OCI-LY1 (cell line): ENCODE measurements at regions not wholly inside any gene's neighbourhood (a gene's known extent, or its start where the extent isn't known, plus 50 kb on each side); places are given as distances from the start of the nearest gene placed in this dataset.

ENCODE experiments used
- H2AFZ ChIP-seq: fragments of 200-600 bp; sonication (generic), shearing (Covaris generic); 2 replicates; pipeline ENCODE4 v1.6.0; 2014; ENCODE audit warnings: antibody characterized with exemption, mild to moderate bottlenecking, low read length
- H3F3A ChIP-seq: fragments of 200-600 bp; sonication (generic), shearing (Covaris generic); 2 replicates; pipeline ENCODE4 v1.6.0; 2014; ENCODE audit warnings: mild to moderate bottlenecking, antibody characterized with exemption, low read length, moderate library complexity; ENCODE audit not compliant: insufficient read depth
- H3K27ac ChIP-seq: fragments of 200-600 bp; sonication (generic); 2 replicates; pipeline ENCODE4 v1.5.1; 2014; ENCODE audit warnings: low read length, mixed run types, mild to moderate bottlenecking, low read depth; ENCODE audit not compliant: poor library complexity, severe bottlenecking
- H3K27me3 ChIP-seq: fragments of 200-600 bp; sonication (generic); 2 replicates; pipeline ENCODE4 v1.6.0; 2014; ENCODE audit warnings: antibody characterized with exemption, mild to moderate bottlenecking, low read length, moderate library complexity; ENCODE audit not compliant: insufficient read depth
- H3K36me3 ChIP-seq: fragments of 200-600 bp; sonication (generic); 2 replicates; pipeline ENCODE4 v1.6.1; 2014; ENCODE audit warnings: mild to moderate bottlenecking, antibody characterized with exemption, low read length, moderate library complexity, mixed read lengths; ENCODE audit not compliant: insufficient read depth
- H3K4me1 ChIP-seq: fragments of 200-600 bp; sonication (generic); 2 replicates; pipeline ENCODE4 v1.5.1; 2014; ENCODE audit warnings: mild to moderate bottlenecking, low read length, moderate library complexity; ENCODE audit not compliant: insufficient read depth, severe bottlenecking
- H3K4me2 ChIP-seq: fragments of 200-600 bp; sonication (generic), shearing (Covaris generic); 2 replicates; pipeline ENCODE4 v1.6.1; 2014; ENCODE audit warnings: low read length
- H3K4me3 ChIP-seq: fragments of 200-600 bp; sonication (generic); 2 replicates; pipeline ENCODE4 v1.5.1; 2014; ENCODE audit warnings: low read length, low read depth, mild to moderate bottlenecking, mixed read lengths; ENCODE audit not compliant: poor library complexity, severe bottlenecking
- H3K79me2 ChIP-seq: fragments of 200-600 bp; shearing (Covaris generic); 2 replicates; pipeline ENCODE4 v1.6.1; 2016; ENCODE audit warnings: mixed run types, low read length, mixed read lengths; ENCODE audit not compliant: insufficient read depth
- H3K9ac ChIP-seq: fragments of 200-600 bp; sonication (generic), shearing (Covaris generic); 2 replicates; pipeline ENCODE4 v1.6.1; 2014; ENCODE audit warnings: mild to moderate bottlenecking, low read length, mixed read lengths
- H3K9me2 ChIP-seq: fragments of 200-600 bp; sonication (generic), shearing (Covaris generic); 2 replicates; pipeline ENCODE4 v1.6.1; 2014; ENCODE audit warnings: low read depth, mild to moderate bottlenecking, low read length, mixed read lengths
- H3K9me3 ChIP-seq: fragments of 200-600 bp; shearing (Covaris generic); 2 replicates; pipeline ENCODE4 v1.6.1; 2014; ENCODE audit warnings: low read length, mixed read lengths
- H4K20me1 ChIP-seq: fragments of 200-600 bp; sonication (generic), shearing (Covaris generic); 2 replicates; pipeline ENCODE4 v1.6.0; 2016; ENCODE audit warnings: mild to moderate bottlenecking, low read length; ENCODE audit not compliant: insufficient read depth
- EZH2 ChIP-seq: fragments of 200-600 bp; sonication (generic), shearing (Covaris generic); IDR thresholded peaks from 2 replicates; pipeline ENCODE4 v1.8.0; 2017; ENCODE audit warnings: borderline replicate concordance, mixed run types, mild to moderate bottlenecking, antibody characterized with exemption, low read length, moderate library complexity, mixed read lengths
- TF ChIP-seq, protein P1 (sequence below): fragments of 200-600 bp; sonication (generic), shearing (Covaris generic); IDR thresholded peaks from 2 replicates; pipeline ENCODE4 v1.5.1; 2017; ENCODE audit warnings: mild to moderate bottlenecking, antibody characterized with exemption, low read length, moderate library complexity, mixed read lengths

DNA sequence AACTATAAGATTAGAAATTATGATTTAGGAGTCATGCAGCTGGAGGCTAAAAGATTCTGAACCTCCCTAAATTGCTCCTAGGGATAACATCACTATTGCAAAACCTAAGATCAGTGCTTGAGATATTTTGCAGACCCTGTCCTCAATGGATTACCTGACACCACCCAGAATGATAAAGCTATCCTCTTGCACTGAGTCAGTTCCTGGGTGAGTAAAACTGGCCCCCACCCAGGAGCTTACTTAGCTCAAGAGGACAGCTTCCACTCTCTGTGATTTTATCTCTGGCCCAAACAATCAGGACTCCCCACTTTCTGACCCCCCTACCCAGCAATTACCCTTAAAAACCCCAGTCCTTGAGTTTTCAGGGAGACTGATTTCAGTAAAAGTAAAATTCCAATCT lies 2074.4 kb upstream of the RAG2 start:
- Histone ChIP-seq H3K4me2 (no peak overlapping the region), H3K9me3 (no peaks in the 10 kb centered on the region), H3K4me1 (no peaks in the 10 kb centered on the region), H3F3A (no peaks in the 10 kb centered on the region), H3K79me2 (no peaks in the 10 kb centered on the region), H3K36me3 (no peaks in the 10 kb centered on the region), H3K27me3 (no peaks in the 10 kb centered on the region), H4K20me1 (no peaks in the 10 kb centered on the region), H3K4me3 (no peak overlapping the region), H2AFZ (no peak overlapping the region), H3K9me2 (no peaks in the 10 kb centered on the region), H3K9ac (no peak overlapping the region), H3K27ac (no peak overlapping the region)
- TF ChIP-seq, protein P1, sequence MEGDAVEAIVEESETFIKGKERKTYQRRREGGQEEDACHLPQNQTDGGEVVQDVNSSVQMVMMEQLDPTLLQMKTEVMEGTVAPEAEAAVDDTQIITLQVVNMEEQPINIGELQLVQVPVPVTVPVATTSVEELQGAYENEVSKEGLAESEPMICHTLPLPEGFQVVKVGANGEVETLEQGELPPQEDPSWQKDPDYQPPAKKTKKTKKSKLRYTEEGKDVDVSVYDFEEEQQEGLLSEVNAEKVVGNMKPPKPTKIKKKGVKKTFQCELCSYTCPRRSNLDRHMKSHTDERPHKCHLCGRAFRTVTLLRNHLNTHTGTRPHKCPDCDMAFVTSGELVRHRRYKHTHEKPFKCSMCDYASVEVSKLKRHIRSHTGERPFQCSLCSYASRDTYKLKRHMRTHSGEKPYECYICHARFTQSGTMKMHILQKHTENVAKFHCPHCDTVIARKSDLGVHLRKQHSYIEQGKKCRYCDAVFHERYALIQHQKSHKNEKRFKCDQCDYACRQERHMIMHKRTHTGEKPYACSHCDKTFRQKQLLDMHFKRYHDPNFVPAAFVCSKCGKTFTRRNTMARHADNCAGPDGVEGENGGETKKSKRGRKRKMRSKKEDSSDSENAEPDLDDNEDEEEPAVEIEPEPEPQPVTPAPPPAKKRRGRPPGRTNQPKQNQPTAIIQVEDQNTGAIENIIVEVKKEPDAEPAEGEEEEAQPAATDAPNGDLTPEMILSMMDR: no peak
- no peak for TF ChIP-seq EZH2

DNA sequence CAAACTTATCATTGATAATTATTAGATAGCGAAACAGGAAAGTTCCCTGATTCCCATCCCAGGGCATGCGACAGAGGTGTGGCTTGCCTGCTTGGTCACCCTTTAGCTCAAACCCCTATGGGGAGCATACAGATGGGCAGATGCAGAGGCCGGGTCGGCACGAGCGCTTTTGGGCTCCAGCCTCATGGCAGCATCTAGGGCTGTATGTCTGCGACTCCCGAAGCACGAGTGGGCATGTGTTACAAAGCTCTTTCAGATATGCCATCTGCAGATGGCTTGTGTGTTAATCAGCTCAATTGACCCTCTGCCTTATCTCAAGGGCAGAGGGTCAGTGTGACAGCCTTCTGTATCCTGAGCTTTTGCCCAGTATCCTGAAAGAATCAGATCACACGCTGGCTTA lies 2069.3 kb upstream of the RAG2 start:
- H2AFZ ChIP-seq: no peak overlapping the region
- H3K9ac ChIP-seq: no peak overlapping the region
- no peaks in the 10 kb centered on the region for H3K27me3 ChIP-seq
- H3K79me2 ChIP-seq: no peaks in the 10 kb centered on the region
- no peaks in the 10 kb centered on the region for H3K4me1 ChIP-seq
- no peak overlapping the region for H3K4me2 ChIP-seq
- no peak for TF ChIP-seq EZH2
- TF ChIP-seq, protein P1: no peak
- H3K4me3 ChIP-seq: no peak overlapping the region
- H3K9me2 ChIP-seq: no peaks in the 10 kb centered on the region
- H3F3A ChIP-seq: no peaks in the 10 kb centered on the region
- H4K20me1 ChIP-seq: no peaks in the 10 kb centered on the region
- H3K27ac ChIP-seq: no peak overlapping the region
- no peaks in the 10 kb centered on the region for H3K9me3 ChIP-seq
- no peaks in the 10 kb centered on the region for H3K36me3 ChIP-seq

DNA sequence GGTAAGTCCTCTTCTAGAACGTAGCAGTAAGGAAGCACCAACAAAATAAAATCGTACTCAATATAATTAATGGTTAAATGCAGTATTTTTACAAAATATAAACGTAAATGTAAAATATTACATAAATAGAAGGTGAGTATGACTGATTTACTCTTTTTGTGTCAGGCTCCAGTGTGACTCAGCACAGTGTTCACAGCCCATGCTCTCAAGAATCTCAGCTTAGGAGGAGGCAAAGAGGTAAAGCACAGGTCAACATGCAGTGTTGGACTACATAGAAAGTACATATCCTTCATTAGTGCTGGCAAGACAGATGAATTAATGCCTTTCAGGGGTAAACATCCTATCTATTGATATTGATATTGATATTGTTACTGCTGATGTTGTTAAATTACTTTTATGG lies 2050.6 kb upstream of the RAG2 start:
- H3K4me2 ChIP-seq: no peak overlapping the region
- no peaks in the 10 kb centered on the region for H3K79me2 ChIP-seq
- no peaks in the 10 kb centered on the region for H3F3A ChIP-seq
- no peaks in the 10 kb centered on the region for H4K20me1 ChIP-seq
- TF ChIP-seq EZH2: no peak
- TF ChIP-seq, protein P1: no peak
- no peak overlapping the region for H2AFZ ChIP-seq
- H3K9me2 ChIP-seq: no peaks in the 10 kb centered on the region
- H3K4me3 ChIP-seq: no peak overlapping the region
- H3K4me1 ChIP-seq: no peaks in the 10 kb centered on the region
- no peaks in the 10 kb centered on the region for H3K36me3 ChIP-seq
- no peaks in the 10 kb centered on the region for H3K9me3 ChIP-seq
- no peak overlapping the region for H3K27ac ChIP-seq
- no peak overlapping the region for H3K9ac ChIP-seq
- no peaks in the 10 kb centered on the region for H3K27me3 ChIP-seq
